CD4-positive, alpha-beta T cell (primary cell): ENCODE measurements at regions not wholly inside any gene's neighbourhood (a gene's known extent, or its start where the extent isn't known, plus 50 kb on each side); places are given as distances from the start of the nearest gene placed in this dataset.

Experiments used
- ATAC-seq: fragments of 200-7000 bp; cut with Tn5 transposase; one replicate; pipeline ENCODE4 v1.10.0; 2022; ENCODE audit warnings: mild to moderate bottlenecking; ENCODE audit not compliant: poor library complexity
- CTCF ChIA-PET: fragments of 350-600 bp; sonication (Branson Sonifier 250); formaldehyde crosslinking; loops from one replicate; lab custom pipeline; 2021; ENCODE audit warnings: antibody characterized with exemption, inconsistent platforms; lab: Charles Lee
- POLR2A ChIA-PET: fragments of 350-600 bp; sonication (Branson Sonifier 250); formaldehyde crosslinking; loops from one replicate; lab custom pipeline; 2021; ENCODE audit warnings: antibody characterized with exemption, inconsistent platforms; lab: Charles Lee
- DNase-seq, 14 experiments: peaks; one replicate each; pipeline ENCODE4 v3.0.0-alpha.2; 2013 to 2020; ENCODE audit warnings: mixed read lengths in 2 of 14
- H3K27ac ChIP-seq, 2 donors: one replicate each; pipeline versions ENCODE4 v1.5.1 to v1.7.0; 2013; ENCODE audit warnings: low read length in 2 of 2, low read depth in 1 of 2, mild to moderate bottlenecking in 1 of 2
- H3K27me3 ChIP-seq, 2 experiments: 1 replicate in 1 of 2; 2 replicates in 1 of 2; pipeline versions ENCODE4 v1.6.1 to v1.7.0; 2013; ENCODE audit warnings: low read length in 2 of 2, control low read depth in 1 of 2, mild to moderate bottlenecking in 1 of 2, moderate library complexity in 1 of 2; ENCODE audit not compliant: insufficient read depth in 2 of 2, control insufficient read depth in 1 of 2
- H3K36me3 ChIP-seq: one replicate; pipeline ENCODE4 v1.6.1; 2013; ENCODE audit warnings: low read length, control low read depth; ENCODE audit not compliant: insufficient read depth
- H3K4me1 ChIP-seq: one replicate; pipeline ENCODE4 v1.6.1; 2013; ENCODE audit warnings: low read length, control low read depth; ENCODE audit not compliant: insufficient read depth
- H3K4me3 ChIP-seq: one replicate; pipeline ENCODE4 v1.5.1; 2013; ENCODE audit warnings: mild to moderate bottlenecking, low read length, moderate library complexity
- H3K9me3 ChIP-seq, 2 experiments: 1 replicate in 1 of 2; 2 replicates in 1 of 2; pipeline versions ENCODE4 v1.6.1 to v1.7.0; 2013; ENCODE audit warnings: low read length in 2 of 2, mild to moderate bottlenecking in 2 of 2, control low read depth in 1 of 2, moderate library complexity in 1 of 2; ENCODE audit not compliant: control insufficient read depth in 1 of 2, insufficient read depth in 1 of 2
- H3K27ac Mint-ChIP-seq: one replicate; pipeline ENCODE4 v1.8.0; 2020; ENCODE audit warnings: mixed read lengths
- H3K27me3 Mint-ChIP-seq: one replicate; pipeline ENCODE4 v1.8.0; 2021; ENCODE audit warnings: mixed read lengths
- H3K36me3 Mint-ChIP-seq: one replicate; pipeline ENCODE4 v1.8.0; 2021; ENCODE audit warnings: low read depth, mixed read lengths
- H3K4me1 Mint-ChIP-seq: one replicate; pipeline ENCODE4 v1.8.0; 2021; ENCODE audit warnings: low read depth, mixed read lengths
- H3K4me3 Mint-ChIP-seq: one replicate; pipeline ENCODE4 v1.8.0; 2020; ENCODE audit warnings: mild to moderate bottlenecking, mixed read lengths
- H3K9me3 Mint-ChIP-seq: one replicate; pipeline ENCODE4 v1.8.0; 2020; ENCODE audit warnings: mixed read lengths
- intact Hi-C, 2 experiments: fragments of 100-400 bp; cut with DNase I in 1 of 2; cut with micrococcal nuclease in 1 of 2; formaldehyde crosslinking; loops; one replicate each; pipeline versions ENCODE4 v1.15.1 to v1.9.0; 2023 to 2025; cut with DNase I, micrococcal nuclease
- TF ChIP-seq, protein P1 (sequence below): fragments of 200-600 bp; IDR thresholded peaks from one replicate; pipeline ENCODE4 v1.8.0; 2022; ENCODE audit warnings: antibody characterized with exemption, mild to moderate bottlenecking

DNA sequence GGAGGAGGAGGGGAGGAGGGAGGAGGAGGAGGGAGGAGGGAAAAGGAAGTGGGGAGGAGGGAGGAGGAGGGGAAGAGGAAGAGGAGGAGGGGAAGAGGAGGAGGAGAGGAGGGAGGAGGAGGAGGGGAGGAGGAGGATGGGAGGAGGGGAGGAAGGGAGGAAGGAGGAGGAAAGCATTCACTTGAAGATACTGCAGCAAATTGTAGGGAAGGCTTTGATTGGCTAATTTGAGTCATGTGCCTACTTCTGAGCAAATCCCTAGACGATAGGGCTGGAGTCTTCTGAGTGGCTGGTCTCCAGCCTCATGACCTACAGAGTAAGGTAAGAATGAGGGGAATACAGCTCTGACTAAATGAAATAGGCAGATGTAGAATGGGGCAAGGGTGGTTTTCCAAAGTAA lies 783.2 kb upstream of the RBFOX1 start:
- TF ChIP-seq, protein P1, sequence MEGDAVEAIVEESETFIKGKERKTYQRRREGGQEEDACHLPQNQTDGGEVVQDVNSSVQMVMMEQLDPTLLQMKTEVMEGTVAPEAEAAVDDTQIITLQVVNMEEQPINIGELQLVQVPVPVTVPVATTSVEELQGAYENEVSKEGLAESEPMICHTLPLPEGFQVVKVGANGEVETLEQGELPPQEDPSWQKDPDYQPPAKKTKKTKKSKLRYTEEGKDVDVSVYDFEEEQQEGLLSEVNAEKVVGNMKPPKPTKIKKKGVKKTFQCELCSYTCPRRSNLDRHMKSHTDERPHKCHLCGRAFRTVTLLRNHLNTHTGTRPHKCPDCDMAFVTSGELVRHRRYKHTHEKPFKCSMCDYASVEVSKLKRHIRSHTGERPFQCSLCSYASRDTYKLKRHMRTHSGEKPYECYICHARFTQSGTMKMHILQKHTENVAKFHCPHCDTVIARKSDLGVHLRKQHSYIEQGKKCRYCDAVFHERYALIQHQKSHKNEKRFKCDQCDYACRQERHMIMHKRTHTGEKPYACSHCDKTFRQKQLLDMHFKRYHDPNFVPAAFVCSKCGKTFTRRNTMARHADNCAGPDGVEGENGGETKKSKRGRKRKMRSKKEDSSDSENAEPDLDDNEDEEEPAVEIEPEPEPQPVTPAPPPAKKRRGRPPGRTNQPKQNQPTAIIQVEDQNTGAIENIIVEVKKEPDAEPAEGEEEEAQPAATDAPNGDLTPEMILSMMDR, result no peak
- no peak overlapping the region for H3K27ac Mint-ChIP-seq
- H3K27ac ChIP-seq, result no peak overlapping the region
- peaks cover 6% of the 10 kb centered on the region for H3K9me3 Mint-ChIP-seq
- no peaks in the 10 kb centered on the region for H3K36me3 Mint-ChIP-seq
- no peak overlapping the region for H3K4me3 ChIP-seq
- no peaks in the 10 kb centered on the region for H3K27me3 Mint-ChIP-seq
- no peaks in the 10 kb centered on the region for H3K4me1 ChIP-seq
- no peak overlapping the region for H3K4me3 Mint-ChIP-seq
- H3K9me3 ChIP-seq, result no peaks in the 10 kb centered on the region
- H3K4me1 Mint-ChIP-seq, result no peaks in the 10 kb centered on the region
- DNase-seq (no peak), ATAC-seq (no peak)
- no peaks in the 10 kb centered on the region for H3K27me3 ChIP-seq
- ChIA-PET POLR2A (no interaction called here), CTCF (no interaction called here)
- H3K36me3 ChIP-seq, result no peaks in the 10 kb centered on the region
- intact Hi-C loops, result no loop called here

GRCh38 chr16:6548507-6548906 lies 784.1 kb upstream of the RBFOX1 start:
- no peak overlapping the region for H3K4me3 ChIP-seq
- H3K9me3 ChIP-seq, result no peaks in the 10 kb centered on the region
- no peaks in the 10 kb centered on the region for H3K27me3 ChIP-seq
- no peaks in the 10 kb centered on the region for H3K27me3 Mint-ChIP-seq
- TF ChIP-seq, protein P1, result no peak
- CTCF ChIA-PET, result no interaction called here
- H3K9me3 Mint-ChIP-seq, result peaks cover 6% of the 10 kb centered on the region
- intact Hi-C loops, result no loop called here
- no peaks in the 10 kb centered on the region for H3K4me1 ChIP-seq
- no peak overlapping the region for H3K27ac ChIP-seq
- H3K4me1 Mint-ChIP-seq, result no peaks in the 10 kb centered on the region
- no peak for ATAC-seq
- H3K27ac Mint-ChIP-seq, result no peak overlapping the region
- POLR2A ChIA-PET, result no interaction called here
- DNase-seq, result no peak
- no peaks in the 10 kb centered on the region for H3K36me3 ChIP-seq
- no peak overlapping the region for H3K4me3 Mint-ChIP-seq
- H3K36me3 Mint-ChIP-seq, result no peaks in the 10 kb centered on the region

GRCh38 chr16:6547131-6547530 lies 785.5 kb upstream of the RBFOX1 start:
- Histone ChIP-seq H3K4me3 (no peak overlapping the region), H3K27ac (no peak overlapping the region), H3K27me3 (no peaks in the 10 kb centered on the region), H3K4me1 (no peaks in the 10 kb centered on the region), H3K36me3 (no peaks in the 10 kb centered on the region), H3K9me3 (peaks cover 0 to 5% of the 10 kb centered on the region in 2 experiments)
- Mint-ChIP-seq H3K36me3 (no peaks in the 10 kb centered on the region), H3K4me3 (no peak overlapping the region), H3K4me1 (no peaks in the 10 kb centered on the region), H3K27me3 (no peaks in the 10 kb centered on the region), H3K27ac (no peak overlapping the region), H3K9me3 (peaks cover 6% of the 10 kb centered on the region)
- intact Hi-C loops, result no loop called here
- ChIA-PET CTCF (no interaction called here), POLR2A (no interaction called here)
- DNase-seq (no peak), ATAC-seq (no peak)
- TF ChIP-seq, protein P1, result no peak
